Peyer's patch (tissue), 4 donors: ENCODE measurements at regions not wholly inside any gene's neighbourhood (a gene's known extent, or its start where the extent isn't known, plus 50 kb on each side); places are given as distances from the start of the nearest gene placed in this dataset.
"Not testable (repeated sequence)": the region's sequence is repeated elsewhere in the genome, so short reads cannot be mapped to it uniquely, and the experiment has no call there.

Experiments
- DNase-seq, 3 donors: peaks; one replicate each; pipeline ENCODE4 v3.0.0-alpha.2; 2017 to 2019
- H3K27ac ChIP-seq, 4 donors: fragments of 200-600 bp; sonication (generic); one replicate each; pipeline ENCODE4 v1.5.1; 2016 to 2019
- H3K27me3 ChIP-seq, 2 donors: fragments of 200-600 bp; sonication (generic); one replicate each; pipeline ENCODE4 v1.5.1; 2019
- H3K36me3 ChIP-seq, 3 donors: fragments of 200-600 bp; sonication (generic); one replicate each; pipeline ENCODE4 v1.5.1; 2016 to 2019
- H3K4me1 ChIP-seq, 4 donors: fragments of 200-600 bp; sonication (generic); one replicate each; pipeline ENCODE4 v1.5.1; 2016 to 2019
- H3K4me3 ChIP-seq, 4 donors: fragments of 200-600 bp; sonication (generic); 1 replicate in 3 of 4; 2 replicates in 1 of 4; pipeline ENCODE4 v1.5.1; 2016 to 2019; ENCODE audit warnings: mild to moderate bottlenecking in 1 of 4
- H3K9me3 ChIP-seq, 4 donors: fragments of 200-600 bp; sonication (generic); one replicate each; pipeline ENCODE4 v1.5.1; 2016 to 2019; ENCODE audit warnings: mild to moderate bottlenecking in 1 of 4
- CTCF ChIP-seq, 6 experiments: fragments of 450-650 bp in 4 of 6; fragments of 200-600 bp in 2 of 6; sonication (generic) in 1 of 6; IDR thresholded peaks; one replicate each; pipeline ENCODE4 v1.5.1; 2017 to 2019; ENCODE audit warnings: antibody characterized with exemption in 6 of 6, mild to moderate bottlenecking in 3 of 6, moderate library complexity in 1 of 6
- POLR2A ChIP-seq, 2 donors: fragments of 450-650 bp; IDR thresholded peaks; one replicate each; pipeline ENCODE4 v1.5.1; 2017; ENCODE audit warnings: antibody characterized with exemption in 2 of 2, mild to moderate bottlenecking in 2 of 2, moderate library complexity in 2 of 2

GRCh38 chr6:170224694-170225660 lies 65.9 kb downstream of the DLL1 start:
- no peak for TF ChIP-seq POLR2A (IDR thresholded peaks at IDR 0.05)
- Histone ChIP-seq H3K4me1 (no peaks in the 10 kb centered on the region), H3K4me3 (no peak overlapping the region), H3K9me3 (no peaks in the 10 kb centered on the region), H3K27me3 (no peaks in the 10 kb centered on the region), H3K27ac (no peak overlapping the region), H3K36me3 (no peaks in the 10 kb centered on the region)
- peak in 1 of 3 donors; percentile 43 for DNase-seq

GRCh38 chr6:170223718-170224693 lies 66.9 kb downstream of the DLL1 start:
- no peak overlapping the region for H3K4me3 ChIP-seq
- TF ChIP-seq CTCF (IDR thresholded peaks at IDR 0.05) (no peak), POLR2A (IDR thresholded peaks at IDR 0.05) (no peak)
- peak in 1 of 3 donors; percentile 25 for DNase-seq
- H3K27ac ChIP-seq, result no peak overlapping the region
- H3K27me3 ChIP-seq, result no peaks in the 10 kb centered on the region
- H3K4me1 ChIP-seq, result no peaks in the 10 kb centered on the region
- no peaks in the 10 kb centered on the region for H3K9me3 ChIP-seq
- H3K36me3 ChIP-seq, result no peaks in the 10 kb centered on the region

DNA sequence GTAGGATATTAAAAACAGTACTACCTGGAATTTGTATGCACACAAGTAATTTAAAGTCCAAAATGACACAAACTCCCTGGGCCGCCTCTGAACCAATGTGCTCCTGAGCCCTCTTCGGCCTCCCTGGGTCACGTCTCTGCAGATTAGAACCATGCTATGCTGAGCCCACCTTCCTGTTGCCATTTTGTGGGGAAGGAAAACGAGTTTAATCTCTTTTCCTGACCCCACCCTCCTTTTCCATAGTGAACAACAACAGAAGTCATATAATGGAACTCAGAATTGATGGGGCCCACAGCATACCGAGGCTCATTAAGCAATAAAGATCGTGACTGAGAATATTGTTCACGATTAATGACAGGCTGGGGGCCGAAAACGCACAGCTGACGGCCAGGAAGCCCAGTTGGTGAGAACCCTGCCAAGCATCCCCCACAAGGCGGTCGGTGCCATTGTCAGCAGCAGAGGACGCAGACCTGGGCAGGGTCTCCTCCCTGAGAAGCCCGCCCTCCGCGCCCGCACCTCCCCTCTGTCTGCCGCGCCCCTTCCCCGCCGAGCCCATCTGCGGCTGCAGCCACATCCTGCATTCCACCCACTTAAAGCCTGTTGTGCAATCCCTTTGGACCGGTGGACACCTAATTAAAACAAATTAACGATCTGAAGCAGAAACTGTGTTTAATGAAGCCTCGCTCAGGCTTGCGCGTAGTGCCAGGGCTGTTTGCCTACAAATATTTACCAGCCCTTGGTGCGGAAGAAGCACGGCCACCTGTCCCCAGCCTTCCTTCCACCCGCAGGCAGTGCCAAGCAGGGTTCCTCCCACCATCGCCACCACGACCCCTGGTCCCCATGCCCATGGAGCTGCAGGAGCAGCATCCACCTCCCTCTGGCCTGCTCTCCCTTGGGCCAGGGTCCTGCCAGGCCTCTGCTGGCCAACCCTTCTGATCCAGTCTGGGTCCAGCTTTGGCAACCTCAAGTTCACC lies 68.1 kb downstream of the DLL1 start:
- H3K36me3 ChIP-seq, result no peaks in the 10 kb centered on the region
- no peaks in the 10 kb centered on the region for H3K27me3 ChIP-seq
- H3K4me3 ChIP-seq, result no peak overlapping the region
- DNase-seq, result peak in 2 of 3 donors; percentile 47 to 49
- peak overlapping the region in 1 of 4 donors; percentile 1 for H3K27ac ChIP-seq
- no peaks in the 10 kb centered on the region for H3K9me3 ChIP-seq
- H3K4me1 ChIP-seq, result no peaks in the 10 kb centered on the region
- TF ChIP-seq POLR2A (IDR thresholded peaks at IDR 0.05), result no peak
- no peak for TF ChIP-seq CTCF (IDR thresholded peaks at IDR 0.05)

GRCh38 chr6:170221753-170222400 lies 69.0 kb downstream of the DLL1 start:
- no peak overlapping the region for H3K4me3 ChIP-seq
- TF ChIP-seq CTCF (IDR thresholded peaks at IDR 0.05), result no peak
- TF ChIP-seq POLR2A (IDR thresholded peaks at IDR 0.05), result no peak
- peak; percentile 10 to 37 (median 36) for DNase-seq
- H3K36me3 ChIP-seq, result no peaks in the 10 kb centered on the region
- no peaks in the 10 kb centered on the region for H3K4me1 ChIP-seq
- H3K9me3 ChIP-seq, result no peaks in the 10 kb centered on the region
- no peaks in the 10 kb centered on the region for H3K27me3 ChIP-seq
- H3K27ac ChIP-seq, result no peak overlapping the region

DNA sequence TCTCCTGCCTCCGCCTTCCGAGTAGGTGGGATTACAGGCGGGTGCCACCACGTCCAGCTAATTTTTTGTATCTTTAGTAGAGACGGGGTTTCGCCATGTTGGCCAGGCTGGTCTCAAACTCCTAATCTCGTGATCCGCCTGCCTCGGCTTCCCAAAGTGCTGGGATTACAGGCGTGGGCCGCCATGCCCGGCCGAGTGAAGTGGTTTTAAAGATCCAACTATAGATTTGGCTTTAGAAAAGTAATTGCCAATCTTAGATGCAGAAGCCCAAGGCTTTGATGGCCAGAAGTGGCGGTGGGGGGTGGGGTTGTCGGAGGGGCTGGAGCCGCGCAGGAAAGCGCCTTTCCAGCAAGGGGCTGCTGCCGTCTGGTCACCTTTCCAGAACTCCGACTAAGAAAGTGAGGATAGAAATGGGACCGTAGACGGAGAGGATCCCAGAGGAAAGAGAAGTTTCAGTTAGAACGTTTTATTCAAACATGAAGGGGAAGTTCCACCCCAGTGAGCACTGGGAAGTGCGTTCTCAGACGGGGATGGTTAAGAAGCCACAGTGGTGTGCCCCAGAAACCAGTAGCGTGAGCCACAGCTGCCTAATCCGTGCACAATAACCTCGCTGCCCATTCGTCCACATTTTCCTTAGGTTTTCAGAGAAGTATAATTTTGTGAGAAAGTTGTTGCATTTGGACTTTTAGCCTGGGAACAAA lies 69.7 kb downstream of the DLL1 start:
- peak; percentile 10 to 40 (median 12) for DNase-seq
- H3K36me3 ChIP-seq, result no peaks in the 10 kb centered on the region
- no peak overlapping the region for H3K4me3 ChIP-seq
- H3K4me1 ChIP-seq, result no peaks in the 10 kb centered on the region
- H3K27me3 ChIP-seq, result no peaks in the 10 kb centered on the region
- H3K27ac ChIP-seq, result no peak overlapping the region
- no peaks in the 10 kb centered on the region for H3K9me3 ChIP-seq
- TF ChIP-seq CTCF (IDR thresholded peaks at IDR 0.05) (no peak), POLR2A (IDR thresholded peaks at IDR 0.05) (no peak)

GRCh38 chr6:170213637-170214018 lies 77.2 kb downstream of the DLL1 start:
- H3K36me3 ChIP-seq, H3K4me3 ChIP-seq, H3K27ac ChIP-seq, H3K27me3 ChIP-seq, H3K4me1 ChIP-seq, H3K9me3 ChIP-seq: not testable (repeated sequence)
- DNase-seq, result peak in 1 of 3 donors; percentile 23
